DND-41 (cell line): ENCODE measurements at regions not wholly inside any gene's neighbourhood (a gene's known extent, or its start where the extent isn't known, plus 50 kb on each side); places are given as distances from the start of the nearest gene placed in this dataset.

Experiments used
- CTCF ChIP-seq: IDR thresholded peaks from 2 replicates; pipeline ENCODE4 v1.5.1; 2012; ENCODE audit warnings: borderline replicate concordance, low read length, moderate library complexity, mild to moderate bottlenecking; ENCODE audit not compliant: poor library complexity, severe bottlenecking; ENCODE audit errors: extremely low read depth
- EZH2 ChIP-seq: IDR thresholded peaks from 3 replicates; pipeline ENCODE4 v1.6.1; 2012; ENCODE audit warnings: borderline replicate concordance, low read depth, mild to moderate bottlenecking, moderate library complexity, low read length, inconsistent platforms; ENCODE audit not compliant: severe bottlenecking

GRCh38 chr2:53051157-53051556, 716.4 kb upstream of the CHAC2 start:
- TF ChIP-seq CTCF, result no peak
- TF ChIP-seq EZH2, result no peak
